H1 (cell line): ENCODE measurements at regions not wholly inside any gene's neighbourhood (a gene's known extent, or its start where the extent isn't known, plus 50 kb on each side); places are given as distances from the start of the nearest gene placed in this dataset.

ENCODE experiments used
- CTCF ChIA-PET: fragments of 300-600 bp; sonication (Branson Sonifier 250); formaldehyde crosslinking; loops from one replicate; lab custom pipeline; 2021; ENCODE audit not compliant: partially characterized antibody; lab: Charles Lee
- POLR2A ChIA-PET: fragments of 300-600 bp; sonication (Branson Sonifier 250); formaldehyde crosslinking; loops from one replicate; lab custom pipeline; 2021; ENCODE audit warnings: inconsistent platforms; ENCODE audit not compliant: partially characterized antibody; lab: Charles Lee
- DNase-seq, 2 experiments: peaks; one replicate each; pipeline versions ENCODE4 v3.0.0 to v3.0.0-alpha.2; 2010 to 2022; ENCODE audit warnings: low spot score in 2 of 2, low read depth in 1 of 2, mixed read lengths in 1 of 2
- FAIRE-seq: peaks from 2 replicates; lab custom pipeline; 2011; peaks lifted over from hg19 to GRCh38; lab: Jason Lieb, UNC
- H2AFZ ChIP-seq: 2 replicates; pipeline ENCODE4 v1.8.1; 2012; ENCODE audit warnings: low read length, inconsistent platforms
- H2AK5ac ChIP-seq: 2 replicates; pipeline ENCODE4 v1.6.1; 2013; ENCODE audit warnings: low read depth, low read length
- H2BK120ac ChIP-seq: replicated peaks from 2 replicates; pipeline ENCODE3; 2013; ENCODE audit warnings: low read depth, low read length, inconsistent platforms
- H2BK12ac ChIP-seq: 2 replicates; pipeline ENCODE4 v1.6.1; 2013; ENCODE audit warnings: low read depth, low read length
- H2BK15ac ChIP-seq: 2 replicates; pipeline ENCODE4 v1.6.1; 2013; ENCODE audit warnings: low read length
- H2BK20ac ChIP-seq: 2 replicates; pipeline ENCODE4 v1.6.1; 2013; ENCODE audit warnings: low read length
- H2BK5ac ChIP-seq: 2 replicates; pipeline ENCODE4 v1.6.1; 2013; ENCODE audit warnings: low read depth, low read length
- H3K14ac ChIP-seq: 2 replicates; pipeline ENCODE4 v1.6.1; 2013; ENCODE audit warnings: inconsistent platforms; ENCODE audit not compliant: insufficient read length
- H3K18ac ChIP-seq: 2 replicates; pipeline ENCODE4 v1.6.1; 2013; ENCODE audit warnings: low read length; ENCODE audit errors: extremely low read depth
- H3K23ac ChIP-seq: 2 replicates; pipeline ENCODE4 v1.6.1; 2013; ENCODE audit warnings: inconsistent platforms; ENCODE audit not compliant: insufficient read length
- H3K23me2 ChIP-seq: 2 replicates; pipeline ENCODE4 v1.6.1; 2013; ENCODE audit warnings: low read depth, low read length
- H3K27ac ChIP-seq: 2 replicates; pipeline ENCODE4 v1.6.1; 2011; ENCODE audit warnings: low read depth, low read length, inconsistent platforms
- H3K27me3 ChIP-seq, 4 experiments: replicated peaks in 1 of 4; 1 replicate in 1 of 4; 2 replicates in 3 of 4; pipeline versions ENCODE4 v1.6.1 to v1.8.1; 2011 to 2013; ENCODE audit warnings: low read length in 3 of 4, mild to moderate bottlenecking in 3 of 4, inconsistent platforms in 2 of 4, mixed read lengths in 2 of 4, moderate library complexity in 1 of 4; ENCODE audit not compliant: control insufficient read depth in 3 of 4, insufficient read depth in 3 of 4; ENCODE audit errors: extremely low read depth in 1 of 4
- H3K36me3 ChIP-seq, 4 experiments: 2 replicates each; pipeline versions ENCODE4 v1.6.1 to v1.8.1; 2011 to 2013; ENCODE audit warnings: mild to moderate bottlenecking in 4 of 4, low read length in 3 of 4, moderate library complexity in 2 of 4, control low read depth in 1 of 4, inconsistent platforms in 1 of 4; ENCODE audit not compliant: insufficient read depth in 4 of 4, control insufficient read depth in 2 of 4
- H3K4ac ChIP-seq: replicated peaks from 2 replicates; pipeline ENCODE3; 2013; ENCODE audit warnings: low read length, low read depth, mixed read lengths, inconsistent platforms; ENCODE audit not compliant: insufficient read length
- H3K4me1 ChIP-seq, 4 experiments: replicated peaks in 1 of 4; 1 replicate in 1 of 4; 2 replicates in 3 of 4; pipeline versions ENCODE4 v1.6.1 to v1.8.1; 2011 to 2013; ENCODE audit warnings: low read length in 3 of 4, inconsistent platforms in 2 of 4, mixed read lengths in 1 of 4; ENCODE audit not compliant: insufficient read depth in 4 of 4, control insufficient read depth in 3 of 4
- H3K4me2 ChIP-seq, 2 experiments: 2 replicates each; pipeline versions ENCODE4 v1.6.1 to v1.8.1; 2011 to 2013; ENCODE audit warnings: low read depth in 2 of 2, low read length in 2 of 2, control low read depth in 1 of 2, inconsistent platforms in 1 of 2, mild to moderate bottlenecking in 1 of 2; ENCODE audit not compliant: insufficient read depth in 1 of 2
- H3K4me3 ChIP-seq, 4 experiments: fragments of 200-600, 300-600 bp in 1 of 4; sonication (generic), shearing (Covaris generic), sonication (Bioruptor Twin) in 1 of 4; 2 replicates each; pipeline versions ENCODE4 v1.5.1 to v1.8.1; 2011 to 2016; ENCODE audit warnings: low read length in 4 of 4, low read depth in 3 of 4, control low read depth in 2 of 4, inconsistent platforms in 2 of 4, mild to moderate bottlenecking in 2 of 4, mixed read lengths in 1 of 4, moderate library complexity in 1 of 4; ENCODE audit not compliant: insufficient read depth in 2 of 4; ENCODE audit errors: extremely low read depth in 1 of 4
- H3K56ac ChIP-seq: replicated peaks from 2 replicates; pipeline ENCODE3; 2013; ENCODE audit warnings: low read depth, mild to moderate bottlenecking, mixed read lengths, low read length, inconsistent platforms; ENCODE audit not compliant: insufficient read length
- H3K79me1 ChIP-seq: 2 replicates; pipeline ENCODE4 v1.6.1; 2013; ENCODE audit warnings: low read depth, low read length, control low read depth
- H3K79me2 ChIP-seq, 2 experiments: 2 replicates each; pipeline versions ENCODE4 v1.6.1 to v1.8.1; 2012 to 2013; ENCODE audit warnings: low read length in 2 of 2, mild to moderate bottlenecking in 2 of 2, inconsistent platforms in 1 of 2; ENCODE audit not compliant: insufficient read depth in 2 of 2, control insufficient read depth in 1 of 2
- H3K9ac ChIP-seq, 4 experiments: replicated peaks in 1 of 4; 1 replicate in 1 of 4; 2 replicates in 3 of 4; pipeline versions ENCODE4 v1.6.1 to v1.8.1; 2011 to 2013; ENCODE audit warnings: low read depth in 3 of 4, low read length in 3 of 4, control low read depth in 2 of 4, mild to moderate bottlenecking in 2 of 4, moderate library complexity in 2 of 4, inconsistent platforms in 1 of 4; ENCODE audit errors: extremely low read depth in 1 of 4
- H3K9me3 ChIP-seq, 2 experiments: 2 replicates each; pipeline versions ENCODE4 v1.6.1 to v1.8.1; 2012 to 2013; ENCODE audit warnings: mild to moderate bottlenecking in 2 of 2, moderate library complexity in 2 of 2, control low read depth in 1 of 2, inconsistent platforms in 1 of 2, low read depth in 1 of 2, low read length in 1 of 2, mixed read lengths in 1 of 2; ENCODE audit not compliant: insufficient read depth in 2 of 2
- H4K20me1 ChIP-seq, 2 experiments: replicated peaks in 1 of 2; 2 replicates each; pipeline versions ENCODE3 to v1.8.1; 2011 to 2013; ENCODE audit warnings: inconsistent platforms in 2 of 2, low read length in 2 of 2, mild to moderate bottlenecking in 1 of 2; ENCODE audit not compliant: insufficient read depth in 2 of 2, control insufficient read depth in 1 of 2
- H4K5ac ChIP-seq: 2 replicates; pipeline ENCODE4 v1.6.1; 2013; ENCODE audit warnings: low read length, low read depth, mixed read lengths, inconsistent platforms; ENCODE audit not compliant: insufficient read length
- H4K8ac ChIP-seq: 2 replicates; pipeline ENCODE4 v1.8.0; 2013; ENCODE audit warnings: mild to moderate bottlenecking, moderate library complexity, low read length, inconsistent platforms; ENCODE audit not compliant: insufficient read depth; ENCODE audit errors: extremely low read depth
- H4K91ac ChIP-seq: replicated peaks from 2 replicates; pipeline ENCODE3; 2013; ENCODE audit warnings: low read length, mixed read lengths, inconsistent platforms; ENCODE audit not compliant: insufficient read length
- BRCA1 ChIP-seq: IDR thresholded peaks from 2 replicates; pipeline ENCODE4 v1.6.1; 2012; ENCODE audit warnings: low read depth, low read length, improper control_type of control experiment
- EP300 ChIP-seq, 2 experiments: IDR thresholded peaks; 1 replicate in 1 of 2; 2 replicates in 1 of 2; pipeline ENCODE4 v1.6.1; 2011 to 2012; ENCODE audit warnings: low read depth in 2 of 2, low read length in 2 of 2, mild to moderate bottlenecking in 2 of 2, borderline replicate concordance in 1 of 2, inconsistent platforms in 1 of 2, moderate library complexity in 1 of 2
- NANOG ChIP-seq: IDR thresholded peaks from 2 replicates; pipeline ENCODE4 v1.6.1; 2011; ENCODE audit warnings: low read length, low read depth, mild to moderate bottlenecking, inconsistent platforms; ENCODE audit not compliant: insufficient read depth, poor library complexity, severe bottlenecking
- POU5F1 ChIP-seq: IDR thresholded peaks from 2 replicates; pipeline ENCODE4 v1.6.1; 2011; ENCODE audit warnings: low read depth, mild to moderate bottlenecking, low read length, moderate library complexity
- SAP30 ChIP-seq: fragments of 300-600 bp; sonication (generic); IDR thresholded peaks from 2 replicates; pipeline ENCODE4 v1.7.1; 2012; ENCODE audit warnings: low read length, moderate library complexity, mild to moderate bottlenecking, inconsistent platforms; ENCODE audit not compliant: insufficient read depth, insufficient replicate concordance
- SP2 ChIP-seq: IDR thresholded peaks from 2 replicates; pipeline ENCODE4 v1.6.1; 2012; ENCODE audit warnings: mild to moderate bottlenecking, low read length, inconsistent platforms
- SP4 ChIP-seq: IDR thresholded peaks from 2 replicates; pipeline ENCODE4 v1.6.1; 2012; ENCODE audit warnings: low read length, inconsistent platforms
- TAF1 ChIP-seq: IDR thresholded peaks from 2 replicates; pipeline ENCODE4 v1.6.1; 2011; ENCODE audit warnings: mild to moderate bottlenecking, low read depth, low read length
- WGBS, 2 experiments: shearing (Covaris generic) in 1 of 2; methylation state at CpG; one replicate each; pipeline versions ENCODE4 v1.1.6 to v1.1.7; 2013 to 2015; ENCODE audit warnings: low lambda C conversion rate in 2 of 2, mixed read lengths in 2 of 2, inconsistent platforms in 1 of 2, low coverage in 1 of 2, missing lambda C conversion rate in 1 of 2; ENCODE audit not compliant: insufficient replicate concordance in 2 of 2, insufficient coverage in 1 of 2, insufficient read length in 1 of 2; ENCODE audit errors: extremely low coverage in 1 of 2, missing lambda C conversion rate in 1 of 2; 5-methylcytosine and 5-hydroxymethylcytosine counted together

DNA sequence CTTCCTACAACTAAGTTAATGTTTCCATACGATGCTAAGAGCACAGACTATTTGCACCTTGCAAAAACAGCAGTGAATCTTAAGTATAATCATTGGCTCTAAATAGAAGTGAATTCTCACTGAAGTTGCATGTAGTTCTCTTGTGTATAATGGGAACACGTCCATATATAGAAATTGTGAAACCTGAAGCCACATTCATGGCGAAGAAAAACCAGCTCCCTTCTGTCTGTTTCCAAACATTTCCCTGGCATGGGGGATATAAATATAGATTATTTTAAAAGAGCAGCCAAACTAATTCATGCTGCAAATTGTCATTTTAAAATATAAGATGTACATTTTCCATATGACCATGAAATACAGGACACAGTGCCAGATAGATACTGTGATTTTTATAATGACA, 71.1 kb downstream of the TRAM1L1 start:
- POLR2A ChIA-PET = no interaction called here
- Histone ChIP-seq H3K27me3 (no peaks in the 10 kb centered on the region), H3K9me3 (no peaks in the 10 kb centered on the region), H2BK5ac (no peak overlapping the region), H3K23me2 (no peaks in the 10 kb centered on the region), H2AK5ac (no peak overlapping the region), H4K20me1 (no peaks in the 10 kb centered on the region), H3K56ac (no peak overlapping the region), H3K36me3 (no peaks in the 10 kb centered on the region), H3K4ac (no peak overlapping the region), H2BK120ac (no peak overlapping the region), H2BK12ac (no peak overlapping the region), H2AFZ (no peak overlapping the region), H4K5ac (no peak overlapping the region), H3K4me3 (no peak overlapping the region), H3K79me1 (no peaks in the 10 kb centered on the region), H3K18ac (no peak overlapping the region), H3K4me2 (no peak overlapping the region), H3K79me2 (no peaks in the 10 kb centered on the region), H3K23ac (no peak overlapping the region), H3K4me1 (no peaks in the 10 kb centered on the region), H3K9ac (no peak overlapping the region), H4K91ac (no peak overlapping the region), H4K8ac (no peak overlapping the region), H3K27ac (no peak overlapping the region), H3K14ac (no peak overlapping the region), H2BK20ac (no peak overlapping the region), H2BK15ac (no peak overlapping the region)
- TF ChIP-seq EP300 (IDR thresholded peaks at IDR 0.05; ENCODE audit: borderline replicate concordance in 1 of 2, low read depth in 2 of 2, low read length in 2 of 2) = no peak
- TF ChIP-seq BRCA1 = no peak
- TF ChIP-seq SP4 = no peak
- no peak for TF ChIP-seq NANOG
- TF ChIP-seq SAP30 = no peak
- TF ChIP-seq TAF1 = no peak
- TF ChIP-seq POU5F1 = no peak
- TF ChIP-seq SP2 = no peak
- WGBS, 2 experiments = 98% methylated on average over 3 of the region's 3 CpGs; no CpG with 5 or more reads in 1 of the 2 experiments
- FAIRE-seq (no peak), DNase-seq (no peak)
- CTCF ChIA-PET = no interaction called here
